ENCODE measurements at regions not wholly inside any gene's neighbourhood (a gene's known extent, or its start where the extent isn't known, plus 50 kb on each side); places are given as distances from the start of the nearest gene placed in this dataset.

DNA sequence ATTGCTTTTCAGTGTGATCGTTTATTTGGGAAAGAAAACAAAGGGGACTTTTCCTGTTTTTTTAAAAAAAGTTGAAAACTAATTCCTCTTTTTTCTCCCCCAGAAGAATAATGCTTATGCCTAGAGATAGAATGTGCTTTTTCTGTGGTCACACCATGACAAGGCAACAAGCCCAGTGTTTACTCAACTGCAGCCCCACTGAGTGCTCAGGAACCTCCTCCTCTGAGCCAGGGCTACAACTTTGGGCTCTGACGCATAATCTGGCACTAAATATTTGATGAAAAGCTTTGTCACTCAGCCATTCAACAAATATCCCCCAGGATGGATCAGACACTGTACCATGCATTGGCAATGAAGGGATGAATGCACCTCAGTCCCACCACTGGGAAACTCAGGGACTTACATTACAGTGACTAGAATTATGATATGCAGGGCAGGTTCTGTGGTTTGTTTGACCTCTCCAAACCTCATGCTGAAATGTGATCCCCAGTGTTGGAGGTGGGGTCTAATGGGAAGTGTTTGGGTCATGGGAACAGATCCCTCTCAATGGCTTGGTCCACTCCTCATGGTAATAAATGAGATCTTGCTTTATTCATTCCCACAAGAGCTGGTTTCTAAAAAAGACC is 155.9 kb downstream of the CCDC34 start:
- Histone ChIP-seq H3K27me3 (ENCODE audit: control insufficient read depth in 4 of 4, insufficient read depth in 4 of 4, low read length in 3 of 4) (no peaks in the 10 kb centered on the region), H3K9ac (ENCODE audit: low read depth in 1 of 2, low read length in 2 of 2) (no peak overlapping the region), H3K36me3 (ENCODE audit: control insufficient read depth in 4 of 4, insufficient read depth in 3 of 4, low read depth in 1 of 4, low read length in 3 of 4) (no peaks in the 10 kb centered on the region), H3K27ac (ENCODE audit: low read depth in 1 of 2, low read length in 2 of 2) (no peak overlapping the region), H3K4me3 (ENCODE audit: low read depth in 1 of 3, low read length in 3 of 3) (no peak overlapping the region), H3K9me3 (ENCODE audit: control insufficient read depth in 4 of 4, low read length in 3 of 4) (no peaks in the 10 kb centered on the region), H3K4me1 (ENCODE audit: control insufficient read depth in 4 of 4, insufficient read depth in 4 of 4, low read length in 3 of 4) (peaks cover 0 to 2% (median 0%) of the 10 kb centered on the region in 4 donors)
- 70% methylated on average over 2 of the region's 2 CpGs for WGBS
- no peak for DNase-seq (ENCODE audit: low spot score)
- TF ChIP-seq, protein P1, sequence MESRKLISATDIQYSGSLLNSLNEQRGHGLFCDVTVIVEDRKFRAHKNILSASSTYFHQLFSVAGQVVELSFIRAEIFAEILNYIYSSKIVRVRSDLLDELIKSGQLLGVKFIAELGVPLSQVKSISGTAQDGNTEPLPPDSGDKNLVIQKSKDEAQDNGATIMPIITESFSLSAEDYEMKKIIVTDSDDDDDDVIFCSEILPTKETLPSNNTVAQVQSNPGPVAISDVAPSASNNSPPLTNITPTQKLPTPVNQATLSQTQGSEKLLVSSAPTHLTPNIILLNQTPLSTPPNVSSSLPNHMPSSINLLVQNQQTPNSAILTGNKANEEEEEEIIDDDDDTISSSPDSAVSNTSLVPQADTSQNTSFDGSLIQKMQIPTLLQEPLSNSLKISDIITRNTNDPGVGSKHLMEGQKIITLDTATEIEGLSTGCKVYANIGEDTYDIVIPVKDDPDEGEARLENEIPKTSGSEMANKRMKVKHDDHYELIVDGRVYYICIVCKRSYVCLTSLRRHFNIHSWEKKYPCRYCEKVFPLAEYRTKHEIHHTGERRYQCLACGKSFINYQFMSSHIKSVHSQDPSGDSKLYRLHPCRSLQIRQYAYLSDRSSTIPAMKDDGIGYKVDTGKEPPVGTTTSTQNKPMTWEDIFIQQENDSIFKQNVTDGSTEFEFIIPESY (IDR thresholded peaks at IDR 0.05): no peak
- TF ChIP-seq GABPA (IDR thresholded peaks at IDR 0.05 in 1 of 2, conservative IDR thresholded peaks at IDR 0.05 in 1 of 2) (no peak), SP1 (IDR thresholded peaks at IDR 0.05) (no peak)
- TF ChIP-seq, protein P2, sequence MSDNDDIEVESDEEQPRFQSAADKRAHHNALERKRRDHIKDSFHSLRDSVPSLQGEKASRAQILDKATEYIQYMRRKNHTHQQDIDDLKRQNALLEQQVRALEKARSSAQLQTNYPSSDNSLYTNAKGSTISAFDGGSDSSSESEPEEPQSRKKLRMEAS (IDR thresholded peaks at IDR 0.05): no peak

DNA sequence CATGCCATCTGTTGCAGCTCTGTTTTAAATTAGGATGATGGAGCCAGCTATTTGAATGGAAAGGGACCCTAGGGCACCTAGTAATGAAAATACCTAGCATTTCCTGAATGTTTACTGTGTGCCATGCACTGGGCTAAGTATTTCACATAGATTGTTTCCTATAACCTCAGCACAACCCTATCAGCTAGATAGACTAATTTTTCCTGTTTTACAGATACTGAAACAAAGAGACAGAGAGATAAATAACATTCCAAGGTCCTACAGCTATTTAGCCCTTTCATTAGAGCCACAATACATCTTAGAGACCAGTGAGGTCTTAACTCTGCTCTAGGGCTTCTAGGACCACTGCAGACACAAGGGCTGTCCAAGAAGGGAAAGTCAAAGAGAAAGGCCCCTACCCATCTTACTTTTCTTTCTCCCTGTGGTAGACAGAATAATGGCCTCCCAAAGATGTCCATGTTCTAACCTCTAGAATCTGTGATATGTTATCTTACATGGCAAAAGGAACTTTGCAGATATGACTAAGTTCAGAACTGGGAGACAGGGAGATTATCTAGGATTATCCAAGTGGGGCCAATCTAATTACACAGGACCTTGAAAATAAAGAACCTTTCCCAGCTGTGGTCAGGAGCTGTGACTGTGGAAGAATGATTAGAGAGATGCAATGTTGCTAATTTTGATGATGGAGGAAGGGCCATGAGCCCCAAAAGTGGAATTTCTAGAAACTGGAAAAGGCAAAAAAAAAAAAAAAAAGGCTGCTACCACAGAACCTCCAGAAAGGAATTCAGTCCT is 157.0 kb downstream of the CCDC34 start:
- H3K27ac ChIP-seq (ENCODE audit: low read depth in 1 of 2, low read length in 2 of 2): no peak overlapping the region
- H3K27me3 ChIP-seq (ENCODE audit: control insufficient read depth in 4 of 4, insufficient read depth in 4 of 4, low read length in 3 of 4): no peaks in the 10 kb centered on the region
- no peak overlapping the region for H3K9ac ChIP-seq (ENCODE audit: low read depth in 1 of 2, low read length in 2 of 2)
- no peak overlapping the region for H3K4me3 ChIP-seq (ENCODE audit: low read depth in 1 of 3, low read length in 3 of 3)
- H3K4me1 ChIP-seq (ENCODE audit: control insufficient read depth in 4 of 4, insufficient read depth in 4 of 4, low read length in 3 of 4): peaks cover 0 to 12% (median 3%) of the 10 kb centered on the region in 4 donors
- no peaks in the 10 kb centered on the region for H3K36me3 ChIP-seq (ENCODE audit: control insufficient read depth in 4 of 4, insufficient read depth in 3 of 4, low read depth in 1 of 4, low read length in 3 of 4)
- TF ChIP-seq FOXA1 (IDR thresholded peaks at IDR 0.05): no peak
- TF ChIP-seq, protein P2 (IDR thresholded peaks at IDR 0.05): no peak
- TF ChIP-seq TAF1 (conservative IDR thresholded peaks at IDR 0.05): no peak
- TF ChIP-seq, protein P3, sequence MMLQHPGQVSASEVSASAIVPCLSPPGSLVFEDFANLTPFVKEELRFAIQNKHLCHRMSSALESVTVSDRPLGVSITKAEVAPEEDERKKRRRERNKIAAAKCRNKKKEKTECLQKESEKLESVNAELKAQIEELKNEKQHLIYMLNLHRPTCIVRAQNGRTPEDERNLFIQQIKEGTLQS (IDR thresholded peaks at IDR 0.05): no peak
- TF ChIP-seq GABPA (IDR thresholded peaks at IDR 0.05 in 1 of 2, conservative IDR thresholded peaks at IDR 0.05 in 1 of 2): no peak
- no peak for TF ChIP-seq YY1 (IDR thresholded peaks at IDR 0.05)
- TF ChIP-seq NR2F2 (IDR thresholded peaks at IDR 0.05): no peak
- no peak for TF ChIP-seq RAD21 (IDR thresholded peaks at IDR 0.05)
- no peak for TF ChIP-seq FOXA2 (IDR thresholded peaks at IDR 0.05)
- TF ChIP-seq, protein P1 (IDR thresholded peaks at IDR 0.05): no peak
- no peak for TF ChIP-seq SP1 (IDR thresholded peaks at IDR 0.05)
- no peak for TF ChIP-seq HNF4G (IDR thresholded peaks at IDR 0.05)
- TF ChIP-seq HNF4A (conservative IDR thresholded peaks at IDR 0.05): no peak
- no peak for DNase-seq (ENCODE audit: low spot score)
- no peaks in the 10 kb centered on the region for H3K9me3 ChIP-seq (ENCODE audit: control insufficient read depth in 4 of 4, low read length in 3 of 4)
